Keratinocyte (primary cell): ENCODE measurements at regions not wholly inside any gene's neighbourhood (a gene's known extent, or its start where the extent isn't known, plus 50 kb on each side); places are given as distances from the start of the nearest gene placed in this dataset.
"Not testable (repeated sequence)": the region's sequence is repeated elsewhere in the genome, so short reads cannot be mapped to it uniquely, and the experiment has no call there.

Source experiments
- DNase-seq: peaks from one replicate; pipeline ENCODE4 v3.0.0-alpha.2; 2011; ENCODE audit warnings: low read depth, missing footprints, low spot score
- FAIRE-seq: peaks from 2 replicates; lab custom pipeline; 2011; peaks lifted over from hg19 to GRCh38; lab: Jason Lieb, UNC
- H2AFZ ChIP-seq: 2 replicates; pipeline ENCODE4 v1.6.0; 2012; ENCODE audit warnings: low read length, control low read depth, inconsistent platforms; ENCODE audit not compliant: control insufficient read depth
- H3K27ac ChIP-seq: 2 replicates; pipeline ENCODE4 v1.5.1; 2011; ENCODE audit warnings: low read length; ENCODE audit not compliant: control insufficient read depth, insufficient read depth
- H3K27me3 ChIP-seq: 3 replicates; pipeline ENCODE4 v1.6.0; 2011; ENCODE audit warnings: low read length; ENCODE audit not compliant: control insufficient read depth, insufficient read depth; ENCODE audit errors: extremely low read depth
- H3K36me3 ChIP-seq, 2 experiments: 2 replicates in 1 of 2; 3 replicates in 1 of 2; pipeline ENCODE4 v1.5.1; 2011; ENCODE audit warnings: low read length in 2 of 2, mild to moderate bottlenecking in 1 of 2; ENCODE audit not compliant: control insufficient read depth in 2 of 2, insufficient read depth in 2 of 2; ENCODE audit errors: extremely low read depth in 1 of 2
- H3K4me1 ChIP-seq: 3 replicates; pipeline ENCODE4 v1.5.1; 2011; ENCODE audit warnings: low read length; ENCODE audit not compliant: control insufficient read depth, insufficient read depth; ENCODE audit errors: extremely low read depth
- H3K4me2 ChIP-seq: 3 replicates; pipeline ENCODE4 v1.6.0; 2011; ENCODE audit warnings: low read depth, low read length; ENCODE audit not compliant: control insufficient read depth, insufficient read depth; ENCODE audit errors: extremely low read depth
- H3K4me3 ChIP-seq, 3 experiments: fragments of 200-600 bp in 1 of 3; sonication (generic) in 1 of 3; 2 replicates in 2 of 3; 3 replicates in 1 of 3; pipeline ENCODE4 v1.5.1; 2011 to 2016; ENCODE audit warnings: low read length in 3 of 3, mild to moderate bottlenecking in 3 of 3, control low read depth in 2 of 3, inconsistent platforms in 1 of 3, low read depth in 1 of 3, mixed read lengths in 1 of 3, mixed run types in 1 of 3, moderate library complexity in 1 of 3; ENCODE audit not compliant: control insufficient read depth in 2 of 3, insufficient read depth in 2 of 3; ENCODE audit errors: extremely low read depth in 1 of 3
- H3K79me2 ChIP-seq: 2 replicates; pipeline ENCODE4 v1.6.0; 2012; ENCODE audit warnings: low read length; ENCODE audit not compliant: control insufficient read depth, insufficient read depth
- H3K9ac ChIP-seq: 3 replicates; pipeline ENCODE4 v1.6.0; 2011; ENCODE audit warnings: low read length; ENCODE audit not compliant: control insufficient read depth, insufficient read depth; ENCODE audit errors: extremely low read depth
- H3K9me1 ChIP-seq: 3 replicates; pipeline ENCODE4 v1.6.0; 2011; ENCODE audit warnings: low read length; ENCODE audit not compliant: control insufficient read depth, insufficient read depth; ENCODE audit errors: extremely low read depth
- H3K9me3 ChIP-seq: 2 replicates; pipeline ENCODE4 v1.5.1; 2012; ENCODE audit warnings: low read depth, low read length; ENCODE audit not compliant: control insufficient read depth
- H4K20me1 ChIP-seq: 3 replicates; pipeline ENCODE4 v1.6.0; 2011; ENCODE audit warnings: low read length; ENCODE audit not compliant: control insufficient read depth, insufficient read depth; ENCODE audit errors: extremely low read depth
- CTCF ChIP-seq, 3 experiments: IDR thresholded peaks in 1 of 3; conservative IDR thresholded peaks in 1 of 3; optimal IDR thresholded peaks in 1 of 3; 2 replicates in 2 of 3; 3 replicates in 1 of 3; pipeline versions ENCODE3 to v1.5.1; 2011; ENCODE audit warnings: low read length in 3 of 3, mild to moderate bottlenecking in 3 of 3, moderate library complexity in 2 of 3, control low read depth in 1 of 3, inconsistent platforms in 1 of 3; ENCODE audit not compliant: insufficient read depth in 2 of 3; ENCODE audit errors: extremely low read depth in 1 of 3
- EZH2 ChIP-seq: IDR thresholded peaks from one replicate; pipeline ENCODE4 v1.6.1; 2012; ENCODE audit warnings: inconsistent platforms, mild to moderate bottlenecking, low read length, moderate library complexity
- dilution Hi-C: fragments of 300-500 bp; cut with MboI; formaldehyde crosslinking; loops from one replicate; pipeline ENCODE4 v1.7.0; 2020; ENCODE audit warnings: low sequenced_read_pairs; ENCODE audit not compliant: extremely low pct_ligation_motif_present

- H3K4me1 ChIP-seq: no peaks in the 10 kb centered on the region
- FAIRE-seq: no peak
Measured at GRCh38 chr1:19554090-19554489, 68.8 kb upstream of the CAPZB start.

GRCh38 chr1:19552291-19553010 lies 67.1 kb upstream of the CAPZB start:
- no peaks in the 10 kb centered on the region for H3K4me1 ChIP-seq
- H3K9ac ChIP-seq: no peak overlapping the region
- H3K27me3 ChIP-seq: no peaks in the 10 kb centered on the region
- no peak overlapping the region for H2AFZ ChIP-seq
- H3K4me2 ChIP-seq: no peak overlapping the region
- no peak overlapping the region for H3K4me3 ChIP-seq
- no peaks in the 10 kb centered on the region for H3K9me1 ChIP-seq
- no peaks in the 10 kb centered on the region for H3K36me3 ChIP-seq
- H3K27ac ChIP-seq: no peak overlapping the region
- dilution Hi-C loops: no loop called here
- FAIRE-seq (no peak), DNase-seq (no peak)
- H4K20me1 ChIP-seq: no peaks in the 10 kb centered on the region
- H3K79me2 ChIP-seq: no peaks in the 10 kb centered on the region
- H3K9me3 ChIP-seq: no peaks in the 10 kb centered on the region
- TF ChIP-seq CTCF (optimal IDR thresholded peaks at IDR 0.05 in 1 of 3, IDR thresholded peaks at IDR 0.05 in 1 of 3, conservative IDR thresholded peaks at IDR 0.05 in 1 of 3; ENCODE audit: extremely low read depth in 1 of 3, insufficient read depth in 2 of 3, low read length in 3 of 3) (no peak), EZH2 (no peak)

More at GRCh38 chr1:19554090-19554489, 68.8 kb upstream of the CAPZB start:
- Histone ChIP-seq H3K27ac (no peak overlapping the region), H3K79me2 (no peaks in the 10 kb centered on the region), H3K27me3 (no peaks in the 10 kb centered on the region), H3K4me3 (no peak overlapping the region), H3K4me2 (no peak overlapping the region), H3K9me3 (no peaks in the 10 kb centered on the region), H4K20me1 (no peaks in the 10 kb centered on the region), H3K36me3 (no peaks in the 10 kb centered on the region), H2AFZ (no peak overlapping the region), H3K9ac (no peak overlapping the region), H3K9me1 (no peaks in the 10 kb centered on the region)
- no peak for TF ChIP-seq CTCF (optimal IDR thresholded peaks at IDR 0.05 in 1 of 3, IDR thresholded peaks at IDR 0.05 in 1 of 3, conservative IDR thresholded peaks at IDR 0.05 in 1 of 3; ENCODE audit: extremely low read depth in 1 of 3, insufficient read depth in 2 of 3, low read length in 3 of 3)
- no peak for TF ChIP-seq EZH2
- dilution Hi-C loops: no loop called here
- DNase-seq: no peak

- FAIRE-seq, dilution Hi-C loops, H3K4me3 ChIP-seq: not testable (repeated sequence)
Measured at GRCh38 chr1:19551837-19552236, 66.5 kb upstream of the CAPZB start.

GRCh38 chr1:19550437-19550836 lies 65.1 kb upstream of the CAPZB start:
- H3K9me1 ChIP-seq, H3K27me3 ChIP-seq, H3K4me1 ChIP-seq, H3K27ac ChIP-seq, H3K9ac ChIP-seq, H4K20me1 ChIP-seq, dilution Hi-C loops, DNase-seq, H3K4me3 ChIP-seq, H3K79me2 ChIP-seq, H3K4me2 ChIP-seq, FAIRE-seq, H3K9me3 ChIP-seq, H2AFZ ChIP-seq, H3K36me3 ChIP-seq: not testable (repeated sequence)

More at GRCh38 chr1:19551837-19552236, 66.5 kb upstream of the CAPZB start:
- H3K27ac ChIP-seq, H3K79me2 ChIP-seq, H3K4me1 ChIP-seq, H3K9me1 ChIP-seq, DNase-seq, H3K9ac ChIP-seq, H3K36me3 ChIP-seq, H3K27me3 ChIP-seq, H4K20me1 ChIP-seq, H2AFZ ChIP-seq, H3K9me3 ChIP-seq, H3K4me2 ChIP-seq: not testable (repeated sequence)
